NCI-H748 (cell line): ENCODE measurements at regions not wholly inside any gene's neighbourhood (a gene's known extent, or its start where the extent isn't known, plus 50 kb on each side); places are given as distances from the start of the nearest gene placed in this dataset.
"Not testable (repeated sequence)": the region's sequence is repeated elsewhere in the genome, so short reads cannot be mapped to it uniquely, and the experiment has no call there.

Source experiments
- DNase-seq: peaks from one replicate; lab custom pipeline; 2025; ENCODE audit not compliant: unreplicated experiment; lab: John Stamatoyannopoulos, UW

DNA sequence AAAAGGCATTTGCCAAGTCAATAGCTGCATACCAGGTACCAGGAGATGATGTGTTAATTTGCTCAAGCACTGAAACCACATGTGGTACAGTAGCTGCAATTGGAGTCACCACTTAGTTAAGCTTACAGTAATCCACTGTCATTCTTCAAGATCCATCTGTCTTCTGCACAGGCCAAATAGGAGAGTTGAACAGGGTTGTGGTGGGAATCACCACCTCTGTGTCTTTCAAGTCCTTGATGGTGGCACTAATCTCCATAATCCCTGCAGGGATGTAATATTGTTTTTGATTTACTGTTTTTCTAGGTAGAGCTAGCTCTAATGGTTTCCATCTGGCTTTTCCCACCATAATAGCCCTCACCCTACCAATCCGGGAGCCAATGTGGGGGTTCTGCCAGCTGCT is 91.9 kb downstream of the FCRL5 start:
- no peak for DNase-seq

DNA sequence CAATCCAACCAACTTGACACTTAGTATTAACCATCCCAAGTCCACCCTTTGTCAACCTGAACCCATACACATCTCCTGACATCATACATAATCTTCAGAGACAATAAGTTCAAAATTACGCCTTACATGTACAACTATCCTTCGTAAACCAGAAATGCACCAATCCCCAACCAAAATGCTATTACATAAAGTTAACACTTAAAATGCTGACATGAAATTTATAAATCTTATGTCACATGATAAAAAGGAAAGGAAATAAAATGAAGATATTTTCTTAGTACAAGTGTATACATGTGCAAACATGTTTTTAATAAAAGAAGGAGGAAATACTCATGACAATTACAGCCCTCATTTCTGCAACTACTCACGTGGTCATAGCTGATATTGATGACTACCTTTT is 95.0 kb downstream of the FCRL5 start:
- DNase-seq: no peak

DNA sequence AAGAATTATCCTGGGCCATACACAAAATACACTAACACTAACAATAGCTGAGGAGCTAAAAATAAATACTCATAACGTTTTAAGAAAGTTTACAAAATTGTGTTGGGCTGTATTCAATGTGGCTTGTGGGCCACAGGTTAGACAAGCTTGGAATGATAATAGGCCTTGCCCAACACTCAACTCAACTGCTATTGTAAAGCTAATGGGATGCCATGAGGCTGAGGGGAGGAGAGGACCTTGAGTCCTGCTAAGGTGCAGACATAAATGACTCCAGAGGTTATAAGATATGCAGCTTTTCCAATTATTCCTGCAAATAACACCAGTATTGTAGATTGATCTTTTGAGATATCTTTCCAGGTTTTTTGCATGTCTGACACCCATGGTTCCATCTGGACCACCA is 97.0 kb downstream of the FCRL5 start:
- no peak for DNase-seq

DNA sequence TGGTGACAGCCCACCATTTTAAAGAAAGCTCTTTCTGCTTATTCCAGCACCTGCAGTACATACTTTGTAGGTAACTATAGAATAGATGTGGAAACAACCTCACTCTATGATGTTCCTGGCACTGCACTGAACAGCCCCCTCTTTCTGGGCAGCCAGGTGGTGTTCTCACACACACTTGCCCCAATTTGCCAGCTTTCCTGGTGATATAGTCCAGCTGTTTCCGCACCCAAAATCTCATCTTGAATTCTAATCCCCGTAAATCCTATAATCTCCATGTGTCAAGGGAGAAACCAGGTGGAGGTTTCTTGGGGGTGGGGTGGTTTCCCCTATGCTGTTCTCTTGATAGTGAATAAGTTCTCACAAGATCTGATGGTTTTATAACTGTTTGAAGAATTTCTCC is 102.2 kb downstream of the FCRL5 start:
- DNase-seq: no peak

DNA sequence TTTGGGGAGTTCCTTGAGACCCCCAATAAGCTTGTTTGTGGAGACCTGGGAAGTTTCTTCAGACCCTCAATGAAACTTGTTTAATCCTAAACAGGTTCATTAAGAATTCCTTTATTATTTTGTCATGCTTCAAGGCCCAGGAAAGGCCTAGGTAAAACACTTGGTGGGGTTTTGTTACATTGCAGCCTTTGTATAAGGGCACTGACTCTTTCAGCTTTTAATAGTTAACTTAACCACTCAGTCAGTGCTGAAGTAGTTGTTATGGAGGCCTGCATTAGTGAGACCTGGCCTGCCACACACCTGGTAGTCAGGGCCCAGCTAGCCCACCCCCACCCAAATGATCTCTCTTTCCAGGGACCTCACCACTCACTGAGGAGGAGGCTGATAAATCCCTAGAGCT is 103.7 kb downstream of the FCRL5 start:
- no peak for DNase-seq

DNA sequence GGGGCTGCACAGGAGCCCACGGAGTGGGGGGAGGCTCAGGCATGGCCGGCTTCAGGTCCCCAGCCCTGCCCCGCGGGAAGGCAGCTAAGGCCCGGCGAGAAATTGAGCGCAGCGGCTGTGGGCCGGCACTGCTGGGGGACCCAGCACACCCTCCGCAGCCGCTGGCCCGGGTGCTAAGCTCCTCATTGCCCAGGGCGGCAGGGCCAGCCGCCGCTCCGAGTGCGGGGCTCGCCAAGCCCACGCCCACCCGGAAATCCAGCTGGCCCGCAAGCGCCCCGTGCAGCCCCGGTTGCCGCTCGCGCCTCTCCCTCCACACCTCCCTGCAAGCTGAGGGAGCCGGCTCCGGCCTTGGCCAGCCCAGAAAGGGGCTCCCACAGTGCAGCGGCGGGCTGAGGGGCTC is 106.0 kb downstream of the FCRL5 start:
- not testable (repeated sequence) for DNase-seq

DNA sequence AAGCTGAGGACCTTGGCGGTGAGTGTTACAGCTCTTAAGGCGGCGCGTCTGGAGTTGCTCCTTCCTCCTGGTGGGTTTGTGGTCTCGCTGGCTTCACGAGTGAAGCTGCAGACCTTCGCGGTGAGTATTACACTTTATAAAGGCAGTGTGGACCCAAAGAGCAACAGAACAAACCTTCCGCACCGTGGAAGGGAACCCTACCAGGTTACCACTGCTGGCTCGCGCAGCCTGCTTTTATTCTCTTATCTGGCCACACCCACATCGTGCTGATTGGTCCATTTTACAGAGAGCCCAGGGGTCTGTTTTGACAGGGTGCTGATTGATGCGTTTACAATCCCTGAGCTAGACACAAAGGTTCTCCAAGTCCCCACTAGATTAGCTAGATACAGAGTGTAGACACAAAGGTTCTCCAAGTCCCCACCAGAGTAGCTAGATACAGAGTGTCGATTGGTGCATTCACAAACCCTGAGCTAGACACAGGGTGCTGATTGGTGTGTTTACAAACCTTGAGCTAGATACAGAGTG is 106.6 kb downstream of the FCRL5 start:
- not testable (repeated sequence) for DNase-seq

DNA sequence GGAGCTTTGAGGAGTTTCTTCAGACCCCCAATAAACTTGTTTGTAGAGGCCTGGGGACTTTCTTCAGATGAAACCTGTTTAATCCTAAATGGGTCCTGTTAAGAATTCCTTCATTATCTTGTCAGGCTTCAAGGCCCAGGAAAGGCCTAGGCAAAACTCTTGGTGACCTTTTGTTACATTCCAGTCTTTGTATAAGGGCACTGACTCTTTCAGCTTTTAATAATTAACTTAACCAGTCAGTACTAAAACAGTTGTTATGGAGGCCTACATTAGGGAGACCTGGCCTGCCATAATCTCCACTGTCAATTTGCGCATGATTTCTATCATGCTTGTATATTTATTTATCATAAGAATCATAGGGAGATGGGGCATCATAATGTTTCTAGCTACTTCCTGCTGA is 110.2 kb downstream of the FCRL5 start:
- no peak for DNase-seq

DNA sequence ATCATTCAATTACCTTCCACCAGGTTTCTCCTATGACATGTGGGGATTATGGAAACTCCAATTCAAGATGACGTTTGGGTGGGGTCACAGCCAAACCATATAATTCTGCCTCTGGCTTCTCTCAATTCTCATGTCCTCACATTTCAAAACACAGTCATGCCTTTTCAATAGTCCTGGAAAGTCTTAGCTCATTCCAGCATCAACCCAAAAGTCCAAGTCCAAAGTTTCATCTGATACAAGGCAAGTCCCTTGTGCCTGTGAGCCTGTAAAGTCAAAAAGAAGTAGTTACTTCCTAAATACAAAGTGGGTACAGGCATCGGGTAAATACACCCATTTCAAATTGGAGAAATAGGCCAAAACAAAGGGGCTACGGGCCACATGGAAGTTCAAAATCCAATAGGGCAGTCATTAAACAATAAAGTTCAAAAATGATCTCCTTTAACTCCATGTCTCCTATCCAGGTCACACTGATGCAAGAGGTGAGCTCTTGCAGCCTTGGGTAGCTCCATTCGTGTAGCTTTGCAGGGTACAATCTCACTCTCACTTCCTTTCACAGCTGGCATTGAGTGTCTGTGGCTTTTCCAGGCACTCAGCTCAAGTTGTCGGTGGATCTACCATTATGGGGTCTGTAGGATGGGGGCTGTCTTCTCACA is 112.9 kb downstream of the FCRL5 start:
- DNase-seq: no peak

DNA sequence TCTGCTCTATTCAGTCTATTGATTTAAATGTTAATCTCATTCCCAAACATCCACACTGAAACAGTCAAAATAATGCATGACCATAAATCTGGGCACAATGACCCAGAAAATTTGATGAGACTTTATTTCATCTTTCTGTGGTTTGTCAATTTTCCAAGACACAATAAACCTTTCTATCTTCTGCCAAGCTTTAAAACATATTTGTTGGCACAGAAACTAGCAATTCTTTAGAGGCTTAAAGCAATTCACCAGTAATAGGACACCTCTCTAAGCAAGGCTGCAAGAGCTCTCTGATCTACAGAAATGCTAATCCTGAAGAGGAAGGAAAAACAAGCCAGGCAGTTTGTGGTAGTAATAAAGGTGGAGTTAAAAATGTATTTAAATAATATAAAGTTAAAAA is 113.7 kb downstream of the FCRL5 start:
- DNase-seq: no peak

DNA sequence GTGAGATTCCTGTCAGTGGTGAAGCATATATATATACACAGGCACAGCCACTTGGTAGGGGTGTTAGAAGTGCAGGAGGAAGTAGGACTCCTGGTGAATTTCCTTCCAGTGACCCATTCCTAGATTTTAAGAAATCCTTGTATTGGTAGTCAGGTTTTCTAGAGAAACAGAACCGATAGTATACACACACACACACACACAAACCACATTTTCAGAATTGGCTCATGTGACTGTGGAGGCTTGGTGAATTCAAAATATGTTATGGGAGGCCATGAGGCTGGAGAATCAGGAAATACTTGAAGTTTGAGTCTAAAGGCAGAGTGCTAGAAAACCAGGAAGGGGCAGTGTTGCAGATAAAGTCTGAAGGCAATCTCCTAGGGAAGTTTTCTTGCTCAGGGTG is 114.2 kb downstream of the FCRL5 start:
- DNase-seq: no peak

DNA sequence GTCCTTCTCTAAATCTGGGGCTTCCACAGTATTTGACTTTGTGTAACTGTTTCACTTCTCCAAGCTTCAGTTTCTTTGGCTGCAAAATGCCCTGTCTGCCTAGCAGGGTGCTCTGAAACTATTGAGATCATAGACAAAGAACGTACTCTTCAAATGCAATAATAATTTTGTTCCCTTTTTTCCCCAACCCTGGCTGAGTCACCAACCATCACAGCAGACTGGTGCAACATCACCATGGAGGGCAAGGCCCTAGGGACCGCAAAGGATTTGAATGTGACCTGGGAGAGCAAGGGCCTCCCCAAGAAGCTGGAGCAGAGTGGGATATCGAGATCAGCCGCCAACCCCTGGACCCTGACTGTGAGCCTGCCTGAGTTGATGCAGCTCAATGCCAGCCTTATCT is 115.0 kb downstream of the FCRL5 start:
- no peak for DNase-seq

DNA sequence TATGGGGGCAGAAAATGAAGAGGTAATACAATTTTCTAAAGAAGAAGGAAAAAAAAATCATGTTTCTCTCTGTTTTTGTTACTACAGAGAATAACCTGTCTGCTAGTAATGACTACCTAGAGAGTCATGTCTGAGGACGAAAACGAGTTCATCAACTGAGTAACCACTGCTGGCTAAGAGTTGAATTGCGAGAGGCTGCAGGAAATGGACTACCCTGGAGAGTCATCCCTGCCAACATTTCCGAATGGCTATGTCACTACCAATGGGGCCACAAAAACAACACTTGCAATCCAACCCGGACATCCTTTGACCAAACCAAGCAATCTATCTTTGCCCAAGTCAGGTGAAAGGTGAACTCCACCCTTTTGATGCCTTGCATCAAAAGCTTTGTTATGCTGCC is 120.6 kb downstream of the FCRL5 start:
- DNase-seq: no peak

DNA sequence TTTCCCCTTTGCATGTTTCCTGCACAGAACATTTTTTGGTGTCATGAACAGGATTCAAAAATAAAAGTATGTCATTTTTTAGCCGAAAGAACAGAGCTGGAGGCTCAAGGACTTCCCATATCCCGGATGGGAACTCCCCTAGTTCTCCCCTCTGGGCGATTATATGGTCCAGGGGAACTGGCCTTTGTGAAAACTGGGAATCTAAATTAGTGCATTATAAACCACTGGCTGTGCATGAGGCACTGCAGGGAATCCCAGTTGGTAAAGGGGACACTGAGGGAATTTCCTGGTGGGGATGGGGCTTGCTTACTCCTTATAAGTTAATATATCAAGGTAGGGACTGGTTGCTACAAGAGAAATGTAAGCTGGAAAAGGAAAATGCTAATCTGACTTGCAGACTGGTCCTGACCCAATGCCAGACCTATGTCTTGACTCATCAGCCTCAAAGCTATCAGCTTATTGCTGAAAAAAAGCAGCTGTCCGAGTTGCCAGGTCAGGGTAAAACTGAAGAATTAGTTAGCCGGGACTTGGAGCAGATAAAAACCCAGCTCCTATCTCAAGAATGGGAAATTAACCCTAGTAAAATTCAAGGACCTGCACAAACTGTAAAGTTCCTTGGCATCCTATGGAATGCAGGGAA is 122.6 kb downstream of the FCRL5 start:
- DNase-seq: no peak

DNA sequence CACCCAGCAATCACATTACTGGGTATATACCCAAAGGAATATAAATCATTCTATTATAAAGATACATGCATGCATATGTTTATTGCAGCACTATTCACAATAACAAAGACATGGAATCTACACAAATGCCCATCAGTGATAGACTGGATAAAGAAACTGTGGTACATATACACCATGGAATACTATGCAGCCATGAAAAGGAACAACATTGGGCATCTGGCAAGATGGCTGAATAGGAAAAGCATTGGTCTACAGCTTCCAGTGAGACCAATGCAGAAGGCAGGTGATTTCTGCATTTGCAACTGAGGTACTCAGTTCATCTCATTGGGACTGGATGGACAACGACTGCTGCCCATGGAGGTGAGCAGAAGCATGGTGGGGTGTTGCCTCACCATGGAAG is 128.6 kb downstream of the FCRL5 start:
- not testable (repeated sequence) for DNase-seq

DNA sequence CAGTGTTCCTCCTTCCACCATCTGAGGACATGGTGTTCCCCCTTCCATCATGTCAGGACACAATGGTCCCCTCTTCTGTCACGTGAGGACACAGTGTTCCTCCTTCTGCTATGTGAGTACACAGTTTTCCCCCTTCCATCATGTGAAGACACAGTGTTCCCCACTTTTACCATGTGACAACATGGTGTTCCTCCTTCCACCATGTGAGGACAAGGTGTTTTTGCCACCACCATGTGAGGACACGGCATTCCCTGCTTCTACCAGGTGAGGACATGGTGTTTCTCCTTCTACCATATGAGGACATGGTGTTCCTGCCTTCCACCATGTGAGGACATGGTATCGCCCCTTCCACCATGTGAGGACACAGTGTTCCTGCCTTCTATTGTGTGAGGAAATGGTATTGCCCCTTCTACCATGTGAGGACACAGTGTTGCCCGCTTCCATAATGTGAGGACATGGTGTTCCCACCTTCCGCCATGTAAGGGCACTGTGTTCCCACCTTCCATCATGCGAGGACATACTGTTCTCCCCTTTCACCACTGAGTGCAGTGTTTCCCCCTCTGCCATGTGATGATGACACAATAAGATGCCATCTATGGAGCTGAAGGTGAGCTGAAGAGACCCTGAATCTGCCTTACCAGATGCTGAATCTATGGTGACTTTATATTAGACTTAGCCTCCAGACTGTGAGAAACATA is 132.3 kb downstream of the FCRL5 start:
- no peak for DNase-seq

DNA sequence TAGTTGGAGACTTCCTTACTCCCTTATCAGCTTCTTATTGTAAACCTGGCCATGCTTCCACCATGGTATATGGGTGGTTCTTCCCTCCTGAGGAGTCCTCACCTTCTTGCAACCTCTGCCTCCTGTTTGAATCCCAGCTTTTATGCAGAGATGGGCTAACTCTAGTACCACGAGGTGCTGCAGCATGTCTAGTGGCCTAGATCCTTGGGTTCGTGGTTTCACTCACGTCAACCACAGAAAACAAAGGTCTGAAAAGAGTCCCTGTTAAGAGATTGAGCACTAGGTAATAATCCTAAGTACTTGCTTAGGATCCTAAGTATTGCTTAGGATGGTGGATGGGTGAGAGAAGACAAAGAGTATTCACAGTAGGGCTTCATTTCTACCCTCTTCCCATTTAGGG is 133.7 kb downstream of the FCRL5 start:
- DNase-seq: no peak

DNA sequence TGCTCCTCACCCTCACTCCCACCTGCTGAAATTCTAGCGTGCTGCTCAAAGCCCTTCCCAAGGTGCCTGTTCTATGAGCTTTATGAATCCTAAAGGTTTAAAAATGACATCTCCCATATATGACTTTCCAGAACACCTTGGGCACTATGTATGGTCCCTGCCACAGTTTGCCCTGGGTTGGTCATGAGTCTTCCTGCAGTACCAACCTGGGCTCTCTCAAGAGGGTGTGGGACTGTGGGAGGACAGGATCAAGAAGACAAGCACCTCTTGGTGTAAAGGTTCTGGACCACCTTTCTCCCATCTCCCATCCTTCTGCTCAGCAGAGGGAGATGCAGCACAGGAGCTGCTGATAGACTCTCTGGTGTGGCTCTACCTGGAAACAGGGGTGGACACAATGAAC is 134.1 kb downstream of the FCRL5 start:
- no peak for DNase-seq

DNA sequence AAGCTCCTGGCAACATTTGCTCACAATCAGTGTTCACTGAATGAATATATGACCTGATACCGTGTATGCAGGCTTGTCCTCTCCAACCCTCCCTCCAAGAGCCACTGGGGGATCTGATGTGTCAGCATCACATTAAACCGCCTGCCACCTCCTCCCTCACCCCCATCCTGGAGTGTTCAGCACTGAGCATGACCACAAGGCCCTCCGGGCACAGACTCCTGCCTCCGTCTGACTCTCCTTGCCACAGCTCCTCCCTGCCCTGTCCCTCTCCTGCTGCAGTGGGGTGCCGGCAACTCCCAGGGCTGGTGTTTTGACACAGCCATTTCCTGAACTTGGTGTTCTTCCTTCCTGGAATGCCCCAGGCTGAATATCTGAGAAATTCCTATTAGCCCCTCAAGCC is 136.7 kb downstream of the FCRL5 start:
- no peak for DNase-seq

DNA sequence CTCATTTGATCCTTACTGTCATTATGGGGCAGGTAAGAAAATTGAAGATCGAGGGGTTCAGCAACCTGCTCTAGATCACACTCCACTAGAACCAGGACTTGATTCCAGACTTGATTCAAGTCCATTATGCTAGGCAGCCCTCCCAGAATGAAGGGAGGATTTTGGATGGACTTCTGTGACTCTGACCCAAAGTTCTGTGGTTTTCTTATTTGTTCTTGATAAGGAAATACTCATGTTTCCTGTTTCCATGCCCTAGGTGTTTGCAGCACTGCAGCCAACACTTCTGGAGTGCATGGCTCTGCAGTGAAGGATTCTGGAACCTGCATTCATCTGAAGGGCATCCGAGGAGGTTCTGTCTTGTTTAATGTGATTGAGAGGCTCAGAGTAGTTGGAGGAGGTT is 140.0 kb downstream of the FCRL5 start:
- no peak for DNase-seq

DNA sequence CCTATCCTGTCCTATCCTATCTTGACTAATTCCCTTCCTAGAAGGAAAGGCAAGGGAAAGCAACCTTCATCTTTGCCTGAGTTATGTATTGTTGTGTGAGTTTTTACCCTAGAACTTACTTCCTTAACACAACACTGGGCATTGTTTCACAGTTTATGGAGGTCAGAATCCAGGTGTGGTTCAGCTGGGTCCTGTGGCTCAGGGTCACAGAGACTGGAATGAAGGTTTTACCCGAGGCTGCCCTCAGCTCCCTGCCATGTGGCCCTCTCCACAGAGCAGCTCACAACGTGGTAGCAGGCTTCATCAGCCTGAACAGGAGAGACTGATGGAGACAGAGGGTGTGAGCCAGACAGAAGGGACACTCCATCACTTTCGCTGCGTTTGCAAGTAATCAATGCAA is 140.5 kb downstream of the FCRL5 start:
- no peak for DNase-seq

DNA sequence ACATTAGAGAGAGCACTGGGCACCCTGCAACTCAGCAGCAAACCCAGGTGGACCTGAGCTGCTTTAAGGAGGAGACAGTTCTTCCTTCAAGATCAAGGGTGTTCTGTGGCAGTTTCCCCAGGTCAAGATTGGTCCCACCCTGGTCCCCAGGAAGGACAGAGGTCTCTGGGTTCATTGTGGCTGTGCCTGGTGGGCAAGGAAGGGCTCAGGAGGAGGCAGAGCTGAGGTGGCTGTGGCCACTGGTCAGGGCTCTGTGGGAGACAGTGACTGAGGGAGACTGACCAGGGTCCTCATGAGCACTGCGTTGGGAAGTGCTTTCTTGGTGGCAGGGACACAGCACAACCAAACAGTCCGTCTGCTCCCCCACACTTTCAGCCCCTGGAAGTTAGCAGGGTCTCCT is 141.3 kb downstream of the FCRL5 start:
- no peak for DNase-seq
